NB4 (cell line): ENCODE measurements at regions not wholly inside any gene's neighbourhood (a gene's known extent, or its start where the extent isn't known, plus 50 kb on each side); places are given as distances from the start of the nearest gene placed in this dataset.

Experiments
- MAX ChIP-seq: IDR thresholded peaks from 2 replicates; pipeline ENCODE4 v1.6.1; 2011; ENCODE audit warnings: low read depth, low read length
- MYC ChIP-seq: IDR thresholded peaks from 2 replicates; pipeline ENCODE4 v1.6.1; 2011; ENCODE audit warnings: low read depth, low read length
- POLR2A ChIP-seq: IDR thresholded peaks from 2 replicates; pipeline ENCODE4 v1.6.1; 2011; ENCODE audit warnings: mild to moderate bottlenecking; ENCODE audit not compliant: insufficient read length; ENCODE audit errors: extremely low read depth
- TF ChIP-seq, protein P1 (sequence below): IDR thresholded peaks from one replicate; pipeline ENCODE4 v1.5.1; 2012; ENCODE audit warnings: low read depth, low read length

- TF ChIP-seq, protein P1, sequence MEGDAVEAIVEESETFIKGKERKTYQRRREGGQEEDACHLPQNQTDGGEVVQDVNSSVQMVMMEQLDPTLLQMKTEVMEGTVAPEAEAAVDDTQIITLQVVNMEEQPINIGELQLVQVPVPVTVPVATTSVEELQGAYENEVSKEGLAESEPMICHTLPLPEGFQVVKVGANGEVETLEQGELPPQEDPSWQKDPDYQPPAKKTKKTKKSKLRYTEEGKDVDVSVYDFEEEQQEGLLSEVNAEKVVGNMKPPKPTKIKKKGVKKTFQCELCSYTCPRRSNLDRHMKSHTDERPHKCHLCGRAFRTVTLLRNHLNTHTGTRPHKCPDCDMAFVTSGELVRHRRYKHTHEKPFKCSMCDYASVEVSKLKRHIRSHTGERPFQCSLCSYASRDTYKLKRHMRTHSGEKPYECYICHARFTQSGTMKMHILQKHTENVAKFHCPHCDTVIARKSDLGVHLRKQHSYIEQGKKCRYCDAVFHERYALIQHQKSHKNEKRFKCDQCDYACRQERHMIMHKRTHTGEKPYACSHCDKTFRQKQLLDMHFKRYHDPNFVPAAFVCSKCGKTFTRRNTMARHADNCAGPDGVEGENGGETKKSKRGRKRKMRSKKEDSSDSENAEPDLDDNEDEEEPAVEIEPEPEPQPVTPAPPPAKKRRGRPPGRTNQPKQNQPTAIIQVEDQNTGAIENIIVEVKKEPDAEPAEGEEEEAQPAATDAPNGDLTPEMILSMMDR, result no peak
- TF ChIP-seq POLR2A, result no peak
- no peak for TF ChIP-seq MYC
- no peak for TF ChIP-seq MAX
Observed at GRCh38 chr9:13386316-13386715, 106.8 kb upstream of the MPDZ start.
